Activated T-cell treated with anti-CD3 and anti-CD28 coated beads, Interleukin-2, amount 50 U/mL, for 72 hours (primary cell): ENCODE measurements at regions not wholly inside any gene's neighbourhood (a gene's known extent, or its start where the extent isn't known, plus 50 kb on each side); places are given as distances from the start of the nearest gene placed in this dataset.

Source experiments
- ATAC-seq, 2 donors: fragments of 150-1000 bp; cut with Tn5 transposase; replicated peaks in 1 of 2; 2 replicates each; pipeline ENCODE4 v1.10.0; 2021; ENCODE audit warnings: moderate library complexity in 2 of 2, mild to moderate bottlenecking in 1 of 2
- DNase-seq, 2 donors: peaks; one replicate each; pipeline ENCODE4 v3.0.0; 2021 to 2022; ENCODE audit warnings: mixed read lengths in 1 of 2
- H3K27ac Mint-ChIP-seq: one replicate; pipeline ENCODE4 v1.8.0; 2022; ENCODE audit warnings: mild to moderate bottlenecking, moderate library complexity, mixed read lengths
- H3K27me3 Mint-ChIP-seq: one replicate; pipeline ENCODE4 v1.8.0; 2022; ENCODE audit warnings: low read depth, mixed read lengths
- H3K36me3 Mint-ChIP-seq, 2 donors: one replicate each; pipeline ENCODE4 v1.8.0; 2022; ENCODE audit warnings: mixed read lengths in 2 of 2, mild to moderate bottlenecking in 1 of 2; ENCODE audit not compliant: insufficient read depth in 2 of 2
- H3K4me1 Mint-ChIP-seq: one replicate; pipeline ENCODE4 v1.8.0; 2022; ENCODE audit warnings: low read depth, mixed read lengths
- H3K4me3 Mint-ChIP-seq, 2 donors: one replicate each; pipeline ENCODE4 v1.8.0; 2022; ENCODE audit warnings: mild to moderate bottlenecking in 2 of 2, mixed read lengths in 2 of 2, moderate library complexity in 2 of 2
- H3K9me3 Mint-ChIP-seq, 2 donors: one replicate each; pipeline ENCODE4 v1.8.0; 2022; ENCODE audit warnings: mixed read lengths in 2 of 2

- Mint-ChIP-seq H3K9me3 (no peaks in the 10 kb centered on the region), H3K27ac (peak overlapping the region; percentile 2), H3K27me3 (peaks cover 6% of the 10 kb centered on the region), H3K36me3 (no peaks in the 10 kb centered on the region), H3K4me1 (peaks cover 11% of the 10 kb centered on the region), H3K4me3 (peak overlapping the region in 1 of 2 donors; percentile 4)
- DNase-seq = peak in 1 of 2 donors; percentile 13
- peak; percentile 74 to 87 for ATAC-seq
These were observed 52.1 kb upstream of the ERRFI1 start for GRCh38 chr1:8078176-8078671.

- H3K36me3 Mint-ChIP-seq = no peaks in the 10 kb centered on the region
- peaks cover 11% of the 10 kb centered on the region for H3K4me1 Mint-ChIP-seq
- ATAC-seq = no peak
- DNase-seq = no peak
- H3K27me3 Mint-ChIP-seq = peaks cover 6% of the 10 kb centered on the region
- peak overlapping the region; percentile 11 for H3K27ac Mint-ChIP-seq
- H3K9me3 Mint-ChIP-seq = no peaks in the 10 kb centered on the region
- no peak overlapping the region for H3K4me3 Mint-ChIP-seq
These were observed 51.5 kb upstream of the ERRFI1 start for GRCh38 chr1:8077602-8078001.

DNA sequence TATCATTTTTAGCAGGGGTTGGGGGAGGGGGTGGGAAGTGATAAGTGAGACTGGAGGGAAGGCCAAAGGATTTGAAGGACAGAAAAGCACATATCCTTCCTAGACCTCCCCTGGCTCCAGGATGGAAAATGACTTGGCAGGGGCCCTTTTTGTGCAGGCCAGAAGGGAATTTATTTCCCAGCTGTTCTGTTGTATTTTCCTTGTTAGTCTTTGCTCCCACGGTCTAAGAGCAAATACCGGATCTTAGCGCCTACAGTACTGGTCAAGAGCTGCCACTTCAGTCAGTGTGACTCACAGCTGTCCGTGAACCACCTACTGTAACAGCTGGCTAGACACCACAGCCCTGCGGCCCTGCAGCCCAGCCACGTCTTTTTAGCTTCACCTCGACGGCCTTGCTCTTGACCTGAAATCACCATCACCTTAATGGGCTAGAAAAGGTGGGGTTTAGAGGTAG is 51.0 kb upstream of the ERRFI1 start:
- H3K36me3 Mint-ChIP-seq = no peaks in the 10 kb centered on the region
- DNase-seq (no peak), ATAC-seq (no peak)
- peaks cover 6% of the 10 kb centered on the region for H3K27me3 Mint-ChIP-seq
- H3K4me1 Mint-ChIP-seq = peaks cover 11% of the 10 kb centered on the region
- no peak overlapping the region for H3K4me3 Mint-ChIP-seq
- H3K27ac Mint-ChIP-seq = no peak overlapping the region
- H3K9me3 Mint-ChIP-seq = no peaks in the 10 kb centered on the region

GRCh38 chr1:8076176-8076575 is 50.1 kb upstream of the ERRFI1 start:
- DNase-seq (no peak), ATAC-seq (no peak)
- Mint-ChIP-seq H3K27me3 (peaks cover 6% of the 10 kb centered on the region), H3K4me1 (peaks cover 11% of the 10 kb centered on the region), H3K36me3 (no peaks in the 10 kb centered on the region), H3K4me3 (no peak overlapping the region), H3K9me3 (no peaks in the 10 kb centered on the region), H3K27ac (no peak overlapping the region)
